ENCODE measurements at regions not wholly inside any gene's neighbourhood (a gene's known extent, or its start where the extent isn't known, plus 50 kb on each side); places are given as distances from the start of the nearest gene placed in this dataset.

DNA sequence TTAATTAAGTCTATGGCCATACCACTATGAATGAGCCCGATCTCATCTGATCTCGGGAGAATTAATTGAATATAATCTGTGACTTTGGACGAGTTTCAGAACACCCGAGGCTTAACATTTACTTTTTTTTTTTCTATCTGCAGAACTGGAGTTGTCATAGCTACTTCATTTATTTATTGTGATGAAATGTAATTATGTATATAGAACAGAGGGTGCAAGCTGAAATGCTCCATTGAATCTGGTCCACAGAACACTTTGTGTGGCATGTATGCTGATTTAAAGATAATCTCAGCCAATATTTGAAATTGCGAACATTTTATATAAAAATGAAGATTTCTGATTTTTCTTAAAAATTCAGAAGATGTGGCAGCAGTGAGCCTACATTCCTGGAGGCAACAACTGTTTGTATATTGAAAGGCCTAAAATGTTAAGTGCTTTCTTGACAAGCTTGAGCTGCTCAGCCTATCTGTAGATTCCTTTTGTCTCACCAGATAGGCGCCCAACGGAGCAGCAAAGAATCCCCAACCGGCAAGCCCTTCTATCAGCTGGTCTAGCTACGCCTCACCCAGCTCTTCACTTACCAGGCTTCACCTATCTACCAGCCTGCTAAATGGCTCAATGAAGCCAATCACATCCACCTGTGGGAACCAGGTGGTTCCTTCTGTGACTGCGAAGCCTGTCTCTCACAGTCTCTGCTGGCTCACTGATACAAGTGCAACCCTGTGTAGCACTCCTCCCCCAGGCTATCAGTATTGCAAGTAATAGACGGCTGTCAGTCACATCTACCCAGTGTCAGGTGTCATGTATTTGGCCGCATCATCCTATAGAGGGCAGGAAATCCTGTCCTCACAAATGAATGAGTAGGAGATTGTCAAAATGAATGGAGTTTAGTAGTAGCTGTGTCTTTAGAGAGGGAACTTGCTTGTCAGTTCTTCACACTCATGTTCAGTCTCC lies 170.6 kb upstream of the MRPS30 start:
- TF ChIP-seq, protein P1, sequence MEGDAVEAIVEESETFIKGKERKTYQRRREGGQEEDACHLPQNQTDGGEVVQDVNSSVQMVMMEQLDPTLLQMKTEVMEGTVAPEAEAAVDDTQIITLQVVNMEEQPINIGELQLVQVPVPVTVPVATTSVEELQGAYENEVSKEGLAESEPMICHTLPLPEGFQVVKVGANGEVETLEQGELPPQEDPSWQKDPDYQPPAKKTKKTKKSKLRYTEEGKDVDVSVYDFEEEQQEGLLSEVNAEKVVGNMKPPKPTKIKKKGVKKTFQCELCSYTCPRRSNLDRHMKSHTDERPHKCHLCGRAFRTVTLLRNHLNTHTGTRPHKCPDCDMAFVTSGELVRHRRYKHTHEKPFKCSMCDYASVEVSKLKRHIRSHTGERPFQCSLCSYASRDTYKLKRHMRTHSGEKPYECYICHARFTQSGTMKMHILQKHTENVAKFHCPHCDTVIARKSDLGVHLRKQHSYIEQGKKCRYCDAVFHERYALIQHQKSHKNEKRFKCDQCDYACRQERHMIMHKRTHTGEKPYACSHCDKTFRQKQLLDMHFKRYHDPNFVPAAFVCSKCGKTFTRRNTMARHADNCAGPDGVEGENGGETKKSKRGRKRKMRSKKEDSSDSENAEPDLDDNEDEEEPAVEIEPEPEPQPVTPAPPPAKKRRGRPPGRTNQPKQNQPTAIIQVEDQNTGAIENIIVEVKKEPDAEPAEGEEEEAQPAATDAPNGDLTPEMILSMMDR (IDR thresholded peaks at IDR 0.05): no peak
- Mint-ChIP-seq H3K27me3 (no peaks in the 10 kb centered on the region), H3K36me3 (ENCODE audit: low read depth) (no peaks in the 10 kb centered on the region), H3K4me1 (ENCODE audit: low read depth) (no peaks in the 10 kb centered on the region), H3K27ac (no peak overlapping the region), H3K4me3 (no peak overlapping the region), H3K9me3 (no peaks in the 10 kb centered on the region)
- ChIA-PET POLR2A (no interaction called here), CTCF (no interaction called here)
- intact Hi-C loops (cut with micrococcal nuclease): no loop called here
- no peak for DNase-seq
- no peak for ATAC-seq

DNA sequence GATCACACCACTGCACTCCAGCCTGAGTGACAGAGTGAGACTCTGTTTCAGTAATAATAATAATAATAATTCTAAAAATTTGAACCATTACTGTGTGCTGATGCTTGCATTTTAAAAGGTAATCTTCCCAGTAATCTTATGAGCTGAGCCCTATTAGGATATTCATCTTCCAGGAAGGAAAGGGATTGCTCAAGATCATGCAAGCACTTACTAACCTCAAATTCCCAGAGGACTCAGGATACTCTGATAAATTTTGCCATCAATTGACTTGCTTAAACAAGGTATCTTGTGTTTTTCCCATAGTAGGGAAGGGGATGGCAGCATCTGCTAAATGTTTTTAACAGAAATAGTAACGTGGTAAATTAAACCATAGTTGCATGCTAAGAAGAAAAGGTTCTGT lies 176.4 kb upstream of the MRPS30 start:
- H3K27ac Mint-ChIP-seq: no peak overlapping the region
- no peaks in the 10 kb centered on the region for H3K36me3 Mint-ChIP-seq (ENCODE audit: low read depth)
- H3K4me1 Mint-ChIP-seq (ENCODE audit: low read depth): no peaks in the 10 kb centered on the region
- CTCF ChIA-PET: no interaction called here
- ATAC-seq: no peak
- POLR2A ChIA-PET: no interaction called here
- intact Hi-C loops (cut with micrococcal nuclease): no loop called here
- no peak overlapping the region for H3K4me3 Mint-ChIP-seq
- TF ChIP-seq, protein P1 (IDR thresholded peaks at IDR 0.05): no peak
- no peaks in the 10 kb centered on the region for H3K27me3 Mint-ChIP-seq
- no peak for DNase-seq
- peaks cover 2% of the 10 kb centered on the region for H3K9me3 Mint-ChIP-seq

DNA sequence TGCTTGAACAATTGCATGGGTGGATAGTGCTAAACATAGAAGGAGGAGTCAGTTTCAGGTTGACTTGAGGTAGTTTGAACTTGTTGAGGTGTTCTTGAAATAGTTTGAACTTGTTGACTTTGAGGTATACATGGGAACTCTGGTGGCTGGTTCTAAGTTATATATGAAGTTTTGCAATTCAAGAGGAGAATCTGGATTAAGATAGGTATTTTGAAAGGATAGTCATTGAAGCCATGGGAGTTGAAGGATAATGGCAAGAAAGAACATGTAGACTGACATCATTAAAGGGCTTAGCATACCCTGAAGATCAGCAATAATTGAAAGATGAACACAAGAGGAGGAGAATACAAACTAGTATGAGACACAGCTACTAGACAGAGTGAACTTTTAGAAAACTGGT lies 181.9 kb upstream of the MRPS30 start:
- ChIA-PET CTCF (no interaction called here), POLR2A (no interaction called here)
- Mint-ChIP-seq H3K27ac (no peak overlapping the region), H3K9me3 (peaks cover 2% of the 10 kb centered on the region), H3K27me3 (no peaks in the 10 kb centered on the region), H3K4me1 (ENCODE audit: low read depth) (no peaks in the 10 kb centered on the region), H3K36me3 (ENCODE audit: low read depth) (no peaks in the 10 kb centered on the region), H3K4me3 (no peak overlapping the region)
- ATAC-seq (no peak), DNase-seq (no peak)
- intact Hi-C loops (cut with micrococcal nuclease): no loop called here
- TF ChIP-seq, protein P1 (IDR thresholded peaks at IDR 0.05): no peak

DNA sequence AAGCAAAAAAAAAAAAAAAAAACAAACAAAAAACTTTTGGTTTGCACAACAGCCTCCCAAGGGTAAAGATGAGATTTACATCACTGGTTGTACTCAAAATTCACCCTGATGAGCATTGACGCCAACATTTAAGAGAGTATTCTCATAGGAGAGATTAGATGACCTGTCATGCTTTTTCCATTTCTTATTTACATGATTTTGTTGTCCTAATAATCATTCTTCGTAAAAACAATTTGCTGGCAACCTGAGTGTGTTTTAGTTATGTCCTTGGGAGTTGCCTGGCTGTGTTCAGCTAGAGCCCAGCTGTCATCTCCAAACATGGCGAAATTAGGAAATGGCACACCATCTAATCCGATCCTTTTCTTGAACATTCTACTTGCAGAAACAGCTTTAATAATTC lies 186.4 kb upstream of the MRPS30 start:
- no peaks in the 10 kb centered on the region for H3K36me3 Mint-ChIP-seq (ENCODE audit: low read depth)
- H3K27me3 Mint-ChIP-seq: no peaks in the 10 kb centered on the region
- DNase-seq (no peak), ATAC-seq (no peak)
- TF ChIP-seq, protein P1 (IDR thresholded peaks at IDR 0.05): no peak
- POLR2A ChIA-PET: no interaction called here
- H3K9me3 Mint-ChIP-seq: no peaks in the 10 kb centered on the region
- intact Hi-C loops (cut with micrococcal nuclease): no loop called here
- H3K4me1 Mint-ChIP-seq (ENCODE audit: low read depth): no peaks in the 10 kb centered on the region
- CTCF ChIA-PET: no interaction called here
- H3K27ac Mint-ChIP-seq: no peak overlapping the region
- no peak overlapping the region for H3K4me3 Mint-ChIP-seq

DNA sequence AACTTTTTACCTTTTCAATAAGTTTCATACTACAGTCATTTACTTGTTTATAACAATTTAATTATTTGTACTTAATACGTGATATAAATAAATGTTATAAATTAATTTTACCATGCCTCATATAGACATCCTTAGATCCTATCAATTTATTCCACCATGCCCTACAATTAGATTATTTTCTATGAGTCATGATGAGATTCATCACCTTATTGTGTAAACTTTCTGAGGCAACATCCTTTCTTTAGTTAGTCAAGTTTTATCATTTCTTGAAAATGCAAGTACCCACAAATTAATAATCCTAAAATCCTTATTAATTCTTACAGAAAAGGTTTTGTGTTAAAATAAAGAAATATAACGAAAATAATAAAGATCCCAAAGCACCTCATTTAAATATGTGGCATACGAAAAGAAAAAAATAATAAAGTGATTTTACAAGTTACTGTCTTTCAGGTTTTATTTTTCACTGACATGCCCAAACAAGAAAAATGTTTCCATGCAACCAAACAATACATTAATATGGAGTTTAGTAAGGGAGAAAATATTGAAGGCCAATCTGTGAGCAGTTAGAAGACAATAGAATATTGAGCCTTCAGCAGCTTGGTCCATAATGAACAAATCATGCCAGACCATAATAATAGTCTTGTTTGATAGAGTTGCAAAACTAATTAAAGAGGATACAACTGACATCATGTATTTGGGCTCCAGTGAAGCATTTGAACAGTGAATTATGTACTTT lies 188.7 kb upstream of the MRPS30 start:
- H3K27ac Mint-ChIP-seq: no peak overlapping the region
- intact Hi-C loops (cut with micrococcal nuclease): no loop called here
- ATAC-seq: no peak
- no peaks in the 10 kb centered on the region for H3K4me1 Mint-ChIP-seq (ENCODE audit: low read depth)
- ChIA-PET POLR2A (no interaction called here), CTCF (no interaction called here)
- H3K9me3 Mint-ChIP-seq: no peaks in the 10 kb centered on the region
- TF ChIP-seq, protein P1 (IDR thresholded peaks at IDR 0.05): no peak
- H3K36me3 Mint-ChIP-seq (ENCODE audit: low read depth): no peaks in the 10 kb centered on the region
- no peak for DNase-seq
- no peaks in the 10 kb centered on the region for H3K27me3 Mint-ChIP-seq
- H3K4me3 Mint-ChIP-seq: no peak overlapping the region
